ENCODE measurements at regions not wholly inside any gene's neighbourhood (a gene's known extent, or its start where the extent isn't known, plus 50 kb on each side); places are given as distances from the start of the nearest gene placed in this dataset.
A peak's percentile ranks its signal among the peaks of the same experiment; 100 is the strongest.
"Not testable (repeated sequence)": the region's sequence is repeated elsewhere in the genome, so short reads cannot be mapped to it uniquely, and the experiment has no call there.

- peak in 1 of 10 donors; percentile 4 for DNase-seq
- H3K4me3 Mint-ChIP-seq, POLR2A ChIA-PET, H3K27ac Mint-ChIP-seq, H3K4me1 Mint-ChIP-seq, ATAC-seq, H3K36me3 Mint-ChIP-seq: not testable (repeated sequence)
- Mint-ChIP-seq H3K27me3 (peaks cover 16 to 38% (median 30%) of the 10 kb centered on the region in 5 donors), H3K9me3 (peaks cover 0 to 12% (median 4%) of the 10 kb centered on the region in 9 donors)
Observed at GRCh38 chr16:22722551-22723541, 91.1 kb upstream of the HS3ST2 start.

- Mint-ChIP-seq H3K4me1 (no peaks in the 10 kb centered on the region), H3K36me3 (no peaks in the 10 kb centered on the region), H3K27me3 (peaks cover 13 to 22% (median 15%) of the 10 kb centered on the region in 5 donors), H3K4me3 (no peak overlapping the region), H3K9me3 (no peaks in the 10 kb centered on the region), H3K27ac (no peak overlapping the region)
- POLR2A ChIA-PET, result no interaction called here
- DNase-seq (no peak), ATAC-seq (no peak)
Observed at GRCh38 chr16:22726868-22727267, 87.1 kb upstream of the HS3ST2 start.

GRCh38 chr16:22727285-22728166, 86.4 kb upstream of the HS3ST2 start:
- Mint-ChIP-seq H3K9me3 (no peaks in the 10 kb centered on the region), H3K4me1 (no peaks in the 10 kb centered on the region), H3K36me3 (no peaks in the 10 kb centered on the region)

GRCh38 chr16:22728167-22728836, 85.7 kb upstream of the HS3ST2 start:
- no peak overlapping the region for H3K27ac Mint-ChIP-seq
- POLR2A ChIA-PET, result no interaction called here
- no peaks in the 10 kb centered on the region for H3K9me3 Mint-ChIP-seq
- no peaks in the 10 kb centered on the region for H3K36me3 Mint-ChIP-seq
- ATAC-seq (no peak), DNase-seq (no peak)
- no peak overlapping the region for H3K4me3 Mint-ChIP-seq
- peaks cover 11 to 34% (median 16%) of the 10 kb centered on the region in 5 donors for H3K27me3 Mint-ChIP-seq
- H3K4me1 Mint-ChIP-seq, result no peaks in the 10 kb centered on the region

More at GRCh38 chr16:22727285-22728166, 86.4 kb upstream of the HS3ST2 start:
- no peak for DNase-seq
- Mint-ChIP-seq H3K4me3 (no peak overlapping the region), H3K27me3 (peaks cover 9 to 27% (median 16%) of the 10 kb centered on the region in 5 donors), H3K27ac (no peak overlapping the region)
- ATAC-seq, result no peak
- POLR2A ChIA-PET, result no interaction called here

- no peak overlapping the region for H3K27ac Mint-ChIP-seq
- H3K4me1 Mint-ChIP-seq, result no peaks in the 10 kb centered on the region
- no peaks in the 10 kb centered on the region for H3K36me3 Mint-ChIP-seq
- peaks cover 3 to 37% (median 16%) of the 10 kb centered on the region in 5 donors for H3K27me3 Mint-ChIP-seq
- H3K9me3 Mint-ChIP-seq, result no peaks in the 10 kb centered on the region
- POLR2A ChIA-PET, result no interaction called here
- H3K4me3 Mint-ChIP-seq, result no peak overlapping the region
- DNase-seq, result no peak
- ATAC-seq, result no peak
Observed at GRCh38 chr16:22732400-22732799, 81.6 kb upstream of the HS3ST2 start.

- H3K4me3 Mint-ChIP-seq, result no peak overlapping the region
Observed at GRCh38 chr16:22732959-22733358, 81.0 kb upstream of the HS3ST2 start.

GRCh38 chr16:22734368-22734767, 79.6 kb upstream of the HS3ST2 start:
- POLR2A ChIA-PET, result no interaction called here
- no peak for ATAC-seq
- Mint-ChIP-seq H3K27ac (no peak overlapping the region), H3K4me3 (no peak overlapping the region), H3K27me3 (peaks cover 3 to 25% (median 9%) of the 10 kb centered on the region in 5 donors), H3K4me1 (no peaks in the 10 kb centered on the region), H3K9me3 (no peaks in the 10 kb centered on the region), H3K36me3 (no peaks in the 10 kb centered on the region)
- DNase-seq, result no peak

More at GRCh38 chr16:22732959-22733358, 81.0 kb upstream of the HS3ST2 start:
- Mint-ChIP-seq H3K9me3 (no peaks in the 10 kb centered on the region), H3K27me3 (peaks cover 3 to 37% (median 14%) of the 10 kb centered on the region in 5 donors), H3K4me1 (no peaks in the 10 kb centered on the region), H3K27ac (no peak overlapping the region), H3K36me3 (no peaks in the 10 kb centered on the region)
- POLR2A ChIA-PET, result no interaction called here
- no peak for ATAC-seq
- no peak for DNase-seq

GRCh38 chr16:22736791-22737190, 77.2 kb upstream of the HS3ST2 start:
- no peak for DNase-seq
- H3K9me3 Mint-ChIP-seq, result no peaks in the 10 kb centered on the region
- no peaks in the 10 kb centered on the region for H3K4me1 Mint-ChIP-seq
- POLR2A ChIA-PET, result no interaction called here
- H3K36me3 Mint-ChIP-seq, result no peaks in the 10 kb centered on the region
- no peak overlapping the region for H3K27ac Mint-ChIP-seq
- no peak overlapping the region for H3K4me3 Mint-ChIP-seq
- peaks cover 6 to 27% (median 13%) of the 10 kb centered on the region in 5 donors for H3K27me3 Mint-ChIP-seq
- ATAC-seq, result no peak

GRCh38 chr16:22739077-22739476, 74.9 kb upstream of the HS3ST2 start:
- DNase-seq, result no peak
- Mint-ChIP-seq H3K9me3 (peaks cover 0 to 7% (median 0%) of the 10 kb centered on the region in 9 donors), H3K27me3 (peaks cover 5 to 22% (median 20%) of the 10 kb centered on the region in 5 donors), H3K36me3 (no peaks in the 10 kb centered on the region), H3K27ac (no peak overlapping the region), H3K4me1 (no peaks in the 10 kb centered on the region), H3K4me3 (no peak overlapping the region)
- no peak for ATAC-seq
- POLR2A ChIA-PET, result no interaction called here

GRCh38 chr16:22743401-22743800, 70.6 kb upstream of the HS3ST2 start:
- Mint-ChIP-seq H3K9me3 (peaks cover 0 to 29% (median 10%) of the 10 kb centered on the region in 9 donors), H3K36me3 (peaks cover 0 to 5% (median 2%) of the 10 kb centered on the region in 3 donors), H3K4me1 (no peaks in the 10 kb centered on the region), H3K4me3 (no peak overlapping the region), H3K27ac (no peak overlapping the region), H3K27me3 (peaks cover 11 to 48% (median 20%) of the 10 kb centered on the region in 5 donors)
- ATAC-seq, result no peak
- POLR2A ChIA-PET, result no interaction called here
- no peak for DNase-seq

GRCh38 chr16:22751104-22751667, 62.8 kb upstream of the HS3ST2 start:
- DNase-seq (no peak), ATAC-seq (no peak)
- no peaks in the 10 kb centered on the region for H3K36me3 Mint-ChIP-seq
- H3K9me3 Mint-ChIP-seq, result peaks cover 0 to 28% (median 5%) of the 10 kb centered on the region in 9 donors
- no peak overlapping the region for H3K27ac Mint-ChIP-seq
- no peak overlapping the region for H3K4me3 Mint-ChIP-seq
- H3K4me1 Mint-ChIP-seq, result no peaks in the 10 kb centered on the region
- peaks cover 6 to 27% (median 9%) of the 10 kb centered on the region in 5 donors for H3K27me3 Mint-ChIP-seq
- POLR2A ChIA-PET, result no interaction called here

GRCh38 chr16:22751685-22752084, 62.3 kb upstream of the HS3ST2 start:
- Mint-ChIP-seq H3K27me3 (peaks cover 3 to 27% (median 12%) of the 10 kb centered on the region in 5 donors), H3K4me3 (no peak overlapping the region), H3K27ac (no peak overlapping the region), H3K36me3 (no peaks in the 10 kb centered on the region), H3K4me1 (no peaks in the 10 kb centered on the region), H3K9me3 (peaks cover 0 to 24% (median 5%) of the 10 kb centered on the region in 9 donors)
- DNase-seq (no peak), ATAC-seq (no peak)
- POLR2A ChIA-PET, result no interaction called here
